Stomach (tissue), 8 donors: ENCODE measurements at regions not wholly inside any gene's neighbourhood (a gene's known extent, or its start where the extent isn't known, plus 50 kb on each side); places are given as distances from the start of the nearest gene placed in this dataset.

Experiments
- DNase-seq, 2 donors: peaks; one replicate each; pipeline versions ENCODE4 v3.0.0 to v3.0.0-alpha.2; 2013 to 2019
- H3K27ac ChIP-seq, 5 donors: fragments of 200-600 bp in 4 of 5; sonication (generic) in 4 of 5; one replicate each; pipeline ENCODE4 v1.5.1; 2013 to 2019; ENCODE audit warnings: mild to moderate bottlenecking in 1 of 5, moderate library complexity in 1 of 5
- H3K27me3 ChIP-seq, 3 donors: fragments of 200-600 bp; sonication (generic); one replicate each; pipeline ENCODE4 v1.5.1; 2017 to 2019; ENCODE audit warnings: mixed run types in 1 of 3
- H3K36me3 ChIP-seq, 4 donors: fragments of 200-600 bp; sonication (generic); 1 replicate in 3 of 4; 2 replicates in 1 of 4; pipeline ENCODE4 v1.5.1; 2016 to 2019
- H3K4me1 ChIP-seq, 4 donors: fragments of 200-600 bp; sonication (generic); one replicate each; pipeline ENCODE4 v1.5.1; 2016 to 2019
- H3K4me3 ChIP-seq, 4 donors: fragments of 200-600 bp; sonication (generic) in 3 of 4; one replicate each; pipeline ENCODE4 v1.5.1; 2016 to 2019; ENCODE audit warnings: mild to moderate bottlenecking in 1 of 4
- H3K9me3 ChIP-seq, 4 donors: fragments of 200-600 bp; sonication (generic); one replicate each; pipeline ENCODE4 v1.5.1; 2016 to 2019
- EP300 ChIP-seq: sonication (generic); formaldehyde crosslinking; IDR thresholded peaks from one replicate; pipeline ENCODE4 v1.6.1; 2017; ENCODE audit warnings: antibody characterized with exemption
- POLR2A ChIP-seq, 4 donors: fragments of 450-650 bp; IDR thresholded peaks; one replicate each; pipeline ENCODE4 v1.6.1; 2016; ENCODE audit warnings: antibody characterized with exemption in 4 of 4, control low read depth in 2 of 4, mild to moderate bottlenecking in 1 of 4, moderate library complexity in 1 of 4
- POLR2AphosphoS5 ChIP-seq, 3 donors: sonication (generic); formaldehyde crosslinking; IDR thresholded peaks; one replicate each; pipeline ENCODE4 v1.6.1; 2016; ENCODE audit warnings: antibody characterized with exemption in 3 of 3
- WGBS, 5 donors: extraction: QIAGEN DNeasy Blood & Tissue Kit in 3 of 5; methylation state at CpG; one replicate each; pipeline versions ENCODE4 v1.1.5 to v1.1.7; 2013 to 2018; 5-methylcytosine and 5-hydroxymethylcytosine counted together
- intact Hi-C: fragments of 100-400 bp; cut with DNase I; formaldehyde crosslinking; loops from one replicate; pipeline ENCODE4 v1.15.1; 2023; ENCODE audit warnings: low total_unique reads
- TF ChIP-seq, protein P1 (sequence below), 7 experiments: fragments of 450-650 bp in 4 of 7; fragments of 200-600 bp in 3 of 7; sonication (generic) in 3 of 7; IDR thresholded peaks; one replicate each; pipeline ENCODE4 v1.5.1; 2016 to 2019; ENCODE audit warnings: antibody characterized with exemption in 7 of 7, control low read depth in 2 of 7, mild to moderate bottlenecking in 1 of 7
- donor health status: healthy with polysubstance abuse.
- donor health status: Bipolar disorder and iron deficiency.
- donor health status: healthy.

- H3K36me3 ChIP-seq, result no peaks in the 10 kb centered on the region
- H3K4me3 ChIP-seq, result no peak overlapping the region
- no peak for DNase-seq
- TF ChIP-seq EP300 (no peak), POLR2A (IDR thresholded peaks at IDR 0.05) (no peak), POLR2AphosphoS5 (IDR thresholded peaks at IDR 0.05) (no peak)
- TF ChIP-seq, protein P1, sequence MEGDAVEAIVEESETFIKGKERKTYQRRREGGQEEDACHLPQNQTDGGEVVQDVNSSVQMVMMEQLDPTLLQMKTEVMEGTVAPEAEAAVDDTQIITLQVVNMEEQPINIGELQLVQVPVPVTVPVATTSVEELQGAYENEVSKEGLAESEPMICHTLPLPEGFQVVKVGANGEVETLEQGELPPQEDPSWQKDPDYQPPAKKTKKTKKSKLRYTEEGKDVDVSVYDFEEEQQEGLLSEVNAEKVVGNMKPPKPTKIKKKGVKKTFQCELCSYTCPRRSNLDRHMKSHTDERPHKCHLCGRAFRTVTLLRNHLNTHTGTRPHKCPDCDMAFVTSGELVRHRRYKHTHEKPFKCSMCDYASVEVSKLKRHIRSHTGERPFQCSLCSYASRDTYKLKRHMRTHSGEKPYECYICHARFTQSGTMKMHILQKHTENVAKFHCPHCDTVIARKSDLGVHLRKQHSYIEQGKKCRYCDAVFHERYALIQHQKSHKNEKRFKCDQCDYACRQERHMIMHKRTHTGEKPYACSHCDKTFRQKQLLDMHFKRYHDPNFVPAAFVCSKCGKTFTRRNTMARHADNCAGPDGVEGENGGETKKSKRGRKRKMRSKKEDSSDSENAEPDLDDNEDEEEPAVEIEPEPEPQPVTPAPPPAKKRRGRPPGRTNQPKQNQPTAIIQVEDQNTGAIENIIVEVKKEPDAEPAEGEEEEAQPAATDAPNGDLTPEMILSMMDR (IDR thresholded peaks at IDR 0.05), result no peak
- intact Hi-C loops, result no loop called here
- H3K9me3 ChIP-seq, result no peaks in the 10 kb centered on the region
- WGBS, 5 donors, result 83 to 87% (median 85%) methylated on average over 4 of the region's 4 CpGs
- no peaks in the 10 kb centered on the region for H3K27me3 ChIP-seq
- peaks cover 47 to 66% (median 56%) of the 10 kb centered on the region in 4 donors for H3K4me1 ChIP-seq
- H3K27ac ChIP-seq, result no peak overlapping the region
Measured at GRCh38 chr1:224500796-224501195, 66.2 kb upstream of the WDR26 start.

GRCh38 chr1:224501836-224502235 is 67.2 kb upstream of the WDR26 start:
- TF ChIP-seq EP300 (no peak), POLR2AphosphoS5 (IDR thresholded peaks at IDR 0.05) (no peak), POLR2A (IDR thresholded peaks at IDR 0.05) (no peak)
- TF ChIP-seq, protein P1 (IDR thresholded peaks at IDR 0.05), result no peak
- no peak for DNase-seq
- Histone ChIP-seq H3K27ac (peak overlapping the region; percentile 79 to 87 (median 84)), H3K36me3 (no peaks in the 10 kb centered on the region), H3K4me3 (no peak overlapping the region), H3K4me1 (peaks cover 47 to 73% (median 56%) of the 10 kb centered on the region in 4 donors), H3K9me3 (no peaks in the 10 kb centered on the region), H3K27me3 (no peaks in the 10 kb centered on the region)
- intact Hi-C loops, result no loop called here
- 87 to 96% (median 90%) methylated on average over 4 of the region's 4 CpGs for WGBS, 5 donors

DNA sequence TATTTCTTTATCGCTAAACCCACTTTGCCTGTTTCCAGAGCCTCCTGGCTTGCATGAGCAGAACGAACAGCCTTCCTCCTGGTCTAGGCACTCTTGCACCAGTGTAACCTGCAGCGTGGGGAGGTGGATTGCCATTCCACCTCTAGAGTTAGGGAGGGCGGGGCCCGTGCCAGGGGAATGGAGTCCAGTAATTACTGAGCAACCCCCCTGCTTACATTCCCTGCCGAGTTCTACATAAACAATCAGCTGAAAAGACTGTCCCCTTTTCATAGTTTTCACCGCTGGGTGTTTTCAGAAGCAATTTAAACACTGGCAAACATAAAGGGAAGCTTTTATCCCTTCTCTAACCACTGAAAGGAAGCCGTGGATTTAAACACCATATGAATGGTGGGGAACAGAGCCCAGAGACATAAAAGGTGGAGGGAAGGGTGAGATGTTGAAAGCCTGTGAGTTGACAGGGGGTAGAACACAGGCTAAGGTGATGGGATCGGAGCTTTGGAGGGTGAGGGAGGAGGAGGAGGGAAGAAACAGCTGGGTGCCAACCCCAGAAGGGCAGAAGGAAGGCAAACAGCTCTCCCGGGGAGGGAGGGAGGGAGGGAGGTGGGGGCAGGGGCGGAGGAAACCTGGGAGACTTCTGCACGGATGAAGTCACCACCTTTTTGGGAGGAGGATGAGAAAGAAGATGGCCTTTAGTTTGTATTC is 68.0 kb upstream of the WDR26 start:
- Histone ChIP-seq H3K4me3 (peak overlapping the region in 2 of 4 donors; percentile 4 to 16), H3K27me3 (no peaks in the 10 kb centered on the region), H3K9me3 (no peaks in the 10 kb centered on the region), H3K36me3 (no peaks in the 10 kb centered on the region), H3K4me1 (peaks cover 47 to 69% (median 56%) of the 10 kb centered on the region in 4 donors), H3K27ac (peak overlapping the region; percentile 79 to 87 (median 84))
- no peak for TF ChIP-seq POLR2AphosphoS5 (IDR thresholded peaks at IDR 0.05)
- TF ChIP-seq, protein P1 (IDR thresholded peaks at IDR 0.05), result no peak
- no peak for TF ChIP-seq POLR2A (IDR thresholded peaks at IDR 0.05)
- no peak for TF ChIP-seq EP300
- peak; percentile 56 for DNase-seq
- 17 to 24% (median 22%) methylated on average over 12 of the region's 12 CpGs for WGBS, 5 donors
- intact Hi-C loops, result no loop called here

- intact Hi-C loops, result no loop called here
- H3K9me3 ChIP-seq, result no peaks in the 10 kb centered on the region
- no peaks in the 10 kb centered on the region for H3K27me3 ChIP-seq
- TF ChIP-seq POLR2AphosphoS5 (IDR thresholded peaks at IDR 0.05) (peak; percentile 65 to 96 (median 84)), EP300 (no peak), POLR2A (IDR thresholded peaks at IDR 0.05) (no peak)
- peaks cover 40 to 61% (median 49%) of the 10 kb centered on the region in 4 donors for H3K4me1 ChIP-seq
- H3K27ac ChIP-seq, result peak overlapping the region; percentile 79 to 87 (median 84)
- peak overlapping the region in 2 of 4 donors; percentile 4 to 16 for H3K4me3 ChIP-seq
- DNase-seq, result peak; percentile 91 to 97
- H3K36me3 ChIP-seq, result no peaks in the 10 kb centered on the region
- WGBS, 5 donors, result 2 to 8% (median 6%) methylated on average over 18 to 19 of the region's 19 CpGs
Measured at GRCh38 chr1:224503161-224504118, 68.8 kb upstream of the WDR26 start.
